ENCODE measurements at regions not wholly inside any gene's neighbourhood (a gene's known extent, or its start where the extent isn't known, plus 50 kb on each side); places are given as distances from the start of the nearest gene placed in this dataset.

DNA sequence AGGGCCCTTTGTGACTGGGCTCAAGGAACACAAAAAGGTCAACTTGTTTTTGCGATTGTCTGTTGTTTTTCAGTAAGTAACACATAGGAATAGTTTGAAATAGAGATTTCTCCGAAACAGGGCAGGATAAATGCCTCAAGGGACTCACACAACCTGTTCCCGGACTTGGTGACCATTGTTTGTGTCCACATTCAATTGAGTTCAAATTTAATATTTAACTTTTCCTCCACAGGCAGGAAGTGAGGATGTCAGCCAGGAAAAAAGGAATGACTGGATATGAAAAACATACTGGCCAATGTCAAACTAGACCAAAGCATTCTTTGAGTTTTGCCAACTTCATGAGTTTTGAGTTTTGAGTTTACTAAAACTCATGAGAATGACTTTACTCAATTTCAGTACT, 72.7 kb downstream of the SPATA31C2 start:
- TF ChIP-seq, protein P1, sequence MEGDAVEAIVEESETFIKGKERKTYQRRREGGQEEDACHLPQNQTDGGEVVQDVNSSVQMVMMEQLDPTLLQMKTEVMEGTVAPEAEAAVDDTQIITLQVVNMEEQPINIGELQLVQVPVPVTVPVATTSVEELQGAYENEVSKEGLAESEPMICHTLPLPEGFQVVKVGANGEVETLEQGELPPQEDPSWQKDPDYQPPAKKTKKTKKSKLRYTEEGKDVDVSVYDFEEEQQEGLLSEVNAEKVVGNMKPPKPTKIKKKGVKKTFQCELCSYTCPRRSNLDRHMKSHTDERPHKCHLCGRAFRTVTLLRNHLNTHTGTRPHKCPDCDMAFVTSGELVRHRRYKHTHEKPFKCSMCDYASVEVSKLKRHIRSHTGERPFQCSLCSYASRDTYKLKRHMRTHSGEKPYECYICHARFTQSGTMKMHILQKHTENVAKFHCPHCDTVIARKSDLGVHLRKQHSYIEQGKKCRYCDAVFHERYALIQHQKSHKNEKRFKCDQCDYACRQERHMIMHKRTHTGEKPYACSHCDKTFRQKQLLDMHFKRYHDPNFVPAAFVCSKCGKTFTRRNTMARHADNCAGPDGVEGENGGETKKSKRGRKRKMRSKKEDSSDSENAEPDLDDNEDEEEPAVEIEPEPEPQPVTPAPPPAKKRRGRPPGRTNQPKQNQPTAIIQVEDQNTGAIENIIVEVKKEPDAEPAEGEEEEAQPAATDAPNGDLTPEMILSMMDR (IDR thresholded peaks at IDR 0.05) = no peak

DNA sequence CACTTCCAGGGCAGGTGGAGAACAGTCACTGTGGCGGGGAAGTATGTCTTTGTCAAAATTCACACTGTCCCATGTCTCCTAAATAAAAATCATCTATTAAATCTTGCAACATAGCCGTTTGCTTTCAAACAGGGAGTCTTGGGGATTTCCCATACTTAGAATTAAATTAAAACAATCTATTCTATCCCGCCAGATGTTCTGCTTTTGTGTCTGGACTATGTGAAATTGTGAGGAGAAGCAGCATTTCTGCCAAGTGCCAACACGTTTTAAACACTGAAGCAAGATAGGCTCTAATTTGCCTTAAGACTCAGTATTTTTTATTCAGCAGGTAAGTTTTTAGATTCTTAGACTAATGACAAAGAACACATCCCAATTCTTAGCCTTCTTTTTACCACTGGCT, 73.7 kb downstream of the SPATA31C2 start:
- TF ChIP-seq, protein P1 (IDR thresholded peaks at IDR 0.05) = no peak

DNA sequence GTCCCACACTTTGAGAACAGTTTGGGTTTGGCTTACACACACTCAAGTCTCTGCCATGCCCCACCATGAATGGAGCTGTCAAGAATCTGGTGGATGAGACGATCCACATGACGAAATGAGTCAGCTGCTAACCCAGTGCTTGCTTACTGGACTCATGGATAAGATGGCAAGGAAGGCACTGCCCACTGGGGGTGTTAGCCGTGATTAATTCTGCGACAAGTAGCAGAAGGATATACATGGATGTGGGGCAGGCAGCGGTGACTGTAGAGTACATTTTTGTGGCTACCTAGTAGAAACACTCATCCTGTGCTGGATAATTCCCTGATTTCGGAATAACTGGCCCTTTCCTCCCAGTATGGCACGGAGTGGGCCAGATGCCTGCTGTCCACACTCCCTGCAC, 77.5 kb downstream of the SPATA31C2 start:
- TF ChIP-seq, protein P1 (IDR thresholded peaks at IDR 0.05) = no peak

DNA sequence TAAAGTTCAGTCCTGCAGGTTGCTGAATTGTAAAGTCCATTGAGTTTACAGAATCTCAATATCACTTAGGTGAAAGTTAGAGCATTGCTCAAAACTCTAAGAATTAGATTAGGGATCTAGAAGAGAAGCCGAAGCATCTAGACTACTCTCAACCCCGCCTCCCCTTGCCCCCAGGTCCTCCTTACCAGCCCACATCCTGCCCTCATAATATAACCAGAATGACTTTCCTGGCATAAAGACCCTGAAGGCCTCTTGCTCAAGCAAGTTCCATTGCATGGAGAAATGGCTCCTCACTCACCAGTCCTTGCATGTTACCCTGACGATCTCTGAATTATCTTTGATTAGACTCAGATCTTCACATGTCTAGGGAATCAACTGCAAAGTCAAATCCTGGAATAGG, 78.8 kb downstream of the SPATA31C2 start:
- TF ChIP-seq, protein P1 (IDR thresholded peaks at IDR 0.05) = no peak

DNA sequence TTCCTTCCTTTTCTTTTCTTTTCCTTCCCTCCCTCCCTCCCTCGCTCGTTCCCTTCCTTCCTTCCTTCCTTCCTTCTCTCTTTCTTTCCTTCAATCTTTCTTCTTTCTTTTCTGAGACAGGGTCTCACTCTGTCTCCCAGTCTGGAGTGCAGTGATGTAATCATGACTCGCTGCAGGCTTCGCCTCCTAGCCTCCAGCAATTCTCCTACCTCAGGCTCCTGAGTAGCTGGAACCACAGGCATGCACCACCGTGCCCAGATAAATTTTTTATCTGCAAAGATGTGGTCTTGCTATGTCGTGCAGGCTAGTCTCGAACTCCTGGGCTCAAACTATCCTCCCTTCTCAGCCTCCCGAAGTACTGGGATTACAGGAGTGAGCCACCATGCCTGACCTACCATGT, 81.4 kb downstream of the SPATA31C2 start:
- TF ChIP-seq, protein P1 (IDR thresholded peaks at IDR 0.05) = no peak

DNA sequence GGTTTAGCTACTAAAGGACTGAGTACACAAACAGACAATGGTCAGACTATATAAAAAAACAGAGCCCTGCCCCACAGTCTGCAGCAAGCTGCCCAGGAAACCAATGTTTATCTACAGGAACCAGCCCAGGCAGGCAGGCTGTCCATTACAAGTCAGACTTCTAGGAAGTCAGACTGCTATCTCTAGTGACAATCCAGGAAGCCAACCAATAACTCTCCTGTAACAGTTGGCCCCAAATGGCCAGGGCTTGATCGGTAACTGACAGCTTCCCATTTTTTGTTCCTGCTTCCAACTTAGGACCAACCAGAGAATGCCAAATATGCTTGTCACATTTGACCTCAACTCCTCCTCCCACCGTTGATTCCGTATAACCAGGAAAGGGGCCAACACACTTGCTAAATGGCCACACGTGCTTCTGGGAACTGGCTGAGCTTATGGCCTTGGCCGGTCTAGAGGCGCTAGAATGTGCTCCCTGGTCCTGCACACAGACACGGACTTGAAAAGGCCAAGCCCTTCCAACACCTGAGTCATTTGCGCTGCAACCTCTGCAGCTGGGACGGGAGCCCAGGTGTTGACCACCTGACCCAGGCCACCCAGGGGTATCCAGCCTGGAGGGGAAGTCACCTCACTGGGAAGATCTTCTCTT, 79.6 kb upstream of the CDK20 start:
- TF ChIP-seq, protein P1 (IDR thresholded peaks at IDR 0.05) = no peak

DNA sequence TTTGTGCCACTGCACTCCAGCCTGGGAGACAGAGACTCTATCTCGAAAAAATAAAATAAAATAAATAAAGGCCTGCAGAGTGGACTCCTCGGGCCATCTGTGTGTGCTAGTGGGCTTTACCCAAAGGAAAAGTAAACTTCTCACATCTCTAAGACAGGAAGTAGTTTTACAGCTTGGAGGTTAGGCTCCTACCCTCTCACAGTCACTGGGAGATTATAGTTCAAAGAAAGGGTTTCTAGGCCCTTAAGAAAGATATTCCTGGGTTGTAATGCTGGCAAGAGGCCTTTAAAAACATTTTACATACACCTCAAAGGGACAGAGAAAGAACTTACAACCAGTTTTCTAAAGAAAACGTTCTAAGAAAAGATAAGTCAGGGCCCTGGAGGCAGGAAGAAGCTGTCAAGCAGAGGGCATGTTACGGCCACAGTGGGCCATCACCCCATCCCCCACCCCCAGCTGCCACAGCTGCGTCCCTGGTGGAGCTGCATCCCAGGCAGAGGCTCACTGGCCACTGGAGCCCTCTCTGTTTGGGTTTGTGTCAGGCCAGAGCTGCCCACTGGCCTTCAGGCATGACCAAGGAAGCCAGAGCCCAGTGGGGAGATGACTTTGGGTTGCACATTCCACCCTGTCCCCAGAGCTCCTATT, 78.1 kb upstream of the CDK20 start:
- TF ChIP-seq, protein P1 (IDR thresholded peaks at IDR 0.05) = no peak
